Activated B cell treated with CpG ODN at 0.5 μM for 24 hours (primary cell): ENCODE measurements at regions not wholly inside any gene's neighbourhood (a gene's known extent, or its start where the extent isn't known, plus 50 kb on each side); places are given as distances from the start of the nearest gene placed in this dataset.
"Not testable (repeated sequence)": the region's sequence is repeated elsewhere in the genome, so short reads cannot be mapped to it uniquely, and the experiment has no call there.

ENCODE experiments used
- ATAC-seq: fragments of 200-7000 bp; cut with Tn5 transposase; one replicate; pipeline ENCODE4 v1.10.0; 2021; ENCODE audit warnings: low read depth, mild to moderate bottlenecking, moderate library complexity
- CTCF ChIA-PET: fragments of 350-600 bp; sonication (Branson Sonifier 250); formaldehyde crosslinking; loops from one replicate; lab custom pipeline; 2021; ENCODE audit warnings: antibody characterized with exemption; lab: Charles Lee
- POLR2A ChIA-PET: fragments of 350-600 bp; sonication (Branson Sonifier 250); formaldehyde crosslinking; loops from one replicate; lab custom pipeline; 2021; ENCODE audit warnings: antibody characterized with exemption; lab: Charles Lee
- DNase-seq: peaks from one replicate; pipeline ENCODE4 v3.0.0; 2022
- H3K27ac Mint-ChIP-seq: one replicate; pipeline ENCODE4 v1.8.0; 2020; ENCODE audit warnings: mixed read lengths
- H3K27me3 Mint-ChIP-seq: one replicate; pipeline ENCODE4 v1.8.0; 2021; ENCODE audit warnings: mixed read lengths
- H3K36me3 Mint-ChIP-seq: one replicate; pipeline ENCODE4 v1.8.0; 2021; ENCODE audit warnings: low read depth, mixed read lengths
- H3K4me1 Mint-ChIP-seq: one replicate; pipeline ENCODE4 v1.8.0; 2021; ENCODE audit warnings: mixed read lengths
- H3K4me3 Mint-ChIP-seq: one replicate; pipeline ENCODE4 v1.8.0; 2020; ENCODE audit warnings: mild to moderate bottlenecking, mixed read lengths
- H3K9me3 Mint-ChIP-seq: one replicate; pipeline ENCODE4 v1.8.0; 2020; ENCODE audit warnings: mixed read lengths
- intact Hi-C: fragments of 100-400 bp; cut with micrococcal nuclease; formaldehyde crosslinking; loops from one replicate; pipeline ENCODE4 v1.15.1; 2024
- TF ChIP-seq, protein P1 (sequence below): fragments of 200-600 bp; IDR thresholded peaks from one replicate; pipeline ENCODE4 v1.8.0; 2022; ENCODE audit warnings: antibody characterized with exemption, mild to moderate bottlenecking

- no peak overlapping the region for H3K27ac Mint-ChIP-seq
- no peaks in the 10 kb centered on the region for H3K36me3 Mint-ChIP-seq
- CTCF ChIA-PET: no interaction called here
- H3K9me3 Mint-ChIP-seq: peaks cover 8% of the 10 kb centered on the region
- no peak overlapping the region for H3K4me3 Mint-ChIP-seq
- H3K27me3 Mint-ChIP-seq: no peaks in the 10 kb centered on the region
- intact Hi-C loops: no loop called here
- DNase-seq: no peak
- H3K4me1 Mint-ChIP-seq: no peaks in the 10 kb centered on the region
- POLR2A ChIA-PET: no interaction called here
- ATAC-seq: no peak
- TF ChIP-seq, protein P1, sequence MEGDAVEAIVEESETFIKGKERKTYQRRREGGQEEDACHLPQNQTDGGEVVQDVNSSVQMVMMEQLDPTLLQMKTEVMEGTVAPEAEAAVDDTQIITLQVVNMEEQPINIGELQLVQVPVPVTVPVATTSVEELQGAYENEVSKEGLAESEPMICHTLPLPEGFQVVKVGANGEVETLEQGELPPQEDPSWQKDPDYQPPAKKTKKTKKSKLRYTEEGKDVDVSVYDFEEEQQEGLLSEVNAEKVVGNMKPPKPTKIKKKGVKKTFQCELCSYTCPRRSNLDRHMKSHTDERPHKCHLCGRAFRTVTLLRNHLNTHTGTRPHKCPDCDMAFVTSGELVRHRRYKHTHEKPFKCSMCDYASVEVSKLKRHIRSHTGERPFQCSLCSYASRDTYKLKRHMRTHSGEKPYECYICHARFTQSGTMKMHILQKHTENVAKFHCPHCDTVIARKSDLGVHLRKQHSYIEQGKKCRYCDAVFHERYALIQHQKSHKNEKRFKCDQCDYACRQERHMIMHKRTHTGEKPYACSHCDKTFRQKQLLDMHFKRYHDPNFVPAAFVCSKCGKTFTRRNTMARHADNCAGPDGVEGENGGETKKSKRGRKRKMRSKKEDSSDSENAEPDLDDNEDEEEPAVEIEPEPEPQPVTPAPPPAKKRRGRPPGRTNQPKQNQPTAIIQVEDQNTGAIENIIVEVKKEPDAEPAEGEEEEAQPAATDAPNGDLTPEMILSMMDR: no peak
These were observed 936.7 kb upstream of the NEGR1 start for GRCh38 chr1:73218995-73219546.

DNA sequence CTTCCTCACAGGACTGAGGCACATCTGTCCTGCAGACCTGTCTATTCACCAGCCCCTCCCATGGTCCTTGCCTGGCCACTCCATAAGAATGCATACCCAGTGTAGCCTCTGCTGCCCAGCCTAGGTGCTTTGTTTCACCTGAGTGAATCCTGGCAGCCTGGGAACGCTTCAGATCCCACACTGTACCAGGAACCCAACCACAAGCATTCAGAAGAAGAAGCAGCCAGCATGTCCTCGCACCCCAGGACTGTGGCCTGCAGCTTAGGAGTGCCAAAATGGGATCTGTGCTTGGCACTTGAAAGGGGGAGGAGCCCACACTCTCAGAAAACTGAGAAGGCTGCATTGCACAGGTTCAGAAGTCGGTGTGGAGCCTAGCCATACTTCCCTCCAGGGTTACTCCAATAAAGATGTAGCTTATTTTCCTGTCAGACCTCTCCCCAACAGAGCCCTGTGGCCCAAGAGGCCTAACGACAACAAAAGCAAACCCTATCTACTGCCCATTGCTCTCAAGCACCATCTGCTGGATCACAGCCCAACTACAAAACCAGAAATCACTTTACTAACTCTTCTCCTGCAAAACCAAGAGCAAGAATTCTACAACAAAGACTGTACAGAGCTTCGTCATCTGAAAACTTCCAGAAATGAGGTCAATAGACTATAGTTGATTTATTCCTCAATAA, 923.1 kb upstream of the NEGR1 start:
- intact Hi-C loops: no loop called here
- no peaks in the 10 kb centered on the region for H3K27me3 Mint-ChIP-seq
- no peak overlapping the region for H3K4me3 Mint-ChIP-seq
- no peak overlapping the region for H3K27ac Mint-ChIP-seq
- ATAC-seq (no peak), DNase-seq (no peak)
- CTCF ChIA-PET: no interaction called here
- TF ChIP-seq, protein P1: no peak
- no peaks in the 10 kb centered on the region for H3K4me1 Mint-ChIP-seq
- H3K9me3 Mint-ChIP-seq: peaks cover 5% of the 10 kb centered on the region
- no peaks in the 10 kb centered on the region for H3K36me3 Mint-ChIP-seq
- POLR2A ChIA-PET: no interaction called here

DNA sequence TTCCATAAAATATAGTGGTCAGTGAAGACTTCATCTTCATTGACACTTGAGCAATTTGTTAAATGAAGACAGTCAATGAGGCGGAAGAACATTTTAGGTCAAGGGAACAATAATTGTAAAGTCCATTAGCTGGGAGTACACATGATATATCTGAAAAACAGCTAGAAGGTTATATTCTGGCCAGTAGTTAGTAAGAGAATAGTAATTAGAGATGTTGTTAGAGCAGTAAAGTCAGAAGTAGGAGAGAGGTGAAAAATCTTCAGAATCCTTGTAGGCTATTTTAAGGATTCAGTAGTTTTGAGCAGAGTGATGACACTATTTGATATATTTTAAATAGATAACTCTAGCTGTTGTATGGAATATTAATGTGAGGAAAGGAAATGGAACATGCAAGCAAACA, 915.6 kb upstream of the NEGR1 start:
- ATAC-seq (no peak), DNase-seq (no peak)
- no peaks in the 10 kb centered on the region for H3K4me1 Mint-ChIP-seq
- H3K9me3 Mint-ChIP-seq: peaks cover 3% of the 10 kb centered on the region
- intact Hi-C loops: no loop called here
- H3K27ac Mint-ChIP-seq: no peak overlapping the region
- no peaks in the 10 kb centered on the region for H3K27me3 Mint-ChIP-seq
- TF ChIP-seq, protein P1: no peak
- no peak overlapping the region for H3K4me3 Mint-ChIP-seq
- POLR2A ChIA-PET: no interaction called here
- CTCF ChIA-PET: no interaction called here
- H3K36me3 Mint-ChIP-seq: no peaks in the 10 kb centered on the region

DNA sequence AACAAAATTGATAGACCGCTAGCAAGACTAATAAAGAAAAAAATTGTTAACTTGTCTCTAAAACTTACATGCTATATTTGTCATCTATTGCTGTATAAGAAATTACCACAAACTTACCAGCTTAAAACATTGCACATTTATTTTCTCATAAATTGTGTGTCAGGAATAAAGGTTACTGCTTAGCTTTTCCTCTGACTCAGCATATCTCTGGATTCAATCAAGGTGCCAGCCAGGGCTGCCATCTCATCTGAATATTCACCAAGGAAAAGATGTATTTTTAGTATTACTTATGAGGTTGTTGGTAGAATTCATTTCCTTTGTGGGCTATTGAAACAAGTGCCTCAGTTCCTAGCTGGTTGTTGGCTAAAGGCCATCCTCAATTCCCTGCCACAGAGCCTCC, 912.6 kb upstream of the NEGR1 start:
- Mint-ChIP-seq H3K27me3 (no peaks in the 10 kb centered on the region), H3K4me3 (no peak overlapping the region), H3K4me1 (no peaks in the 10 kb centered on the region), H3K9me3 (peaks cover 3% of the 10 kb centered on the region), H3K27ac (no peak overlapping the region), H3K36me3 (no peaks in the 10 kb centered on the region)
- intact Hi-C loops: no loop called here
- TF ChIP-seq, protein P1: no peak
- DNase-seq (no peak), ATAC-seq (no peak)
- CTCF ChIA-PET: no interaction called here
- POLR2A ChIA-PET: no interaction called here

GRCh38 chr1:73183581-73183980, 901.2 kb upstream of the NEGR1 start:
- POLR2A ChIA-PET, H3K4me3 Mint-ChIP-seq, H3K4me1 Mint-ChIP-seq, H3K27me3 Mint-ChIP-seq, H3K9me3 Mint-ChIP-seq, H3K36me3 Mint-ChIP-seq, intact Hi-C loops, ATAC-seq, H3K27ac Mint-ChIP-seq, DNase-seq, CTCF ChIA-PET: not testable (repeated sequence)

- no peak for ATAC-seq
- Mint-ChIP-seq H3K4me3 (no peak overlapping the region), H3K4me1 (no peaks in the 10 kb centered on the region), H3K27ac (no peak overlapping the region), H3K27me3 (no peaks in the 10 kb centered on the region), H3K36me3 (no peaks in the 10 kb centered on the region), H3K9me3 (peaks cover 8% of the 10 kb centered on the region)
- intact Hi-C loops: no loop called here
- TF ChIP-seq, protein P1: no peak
- CTCF ChIA-PET: no interaction called here
- no peak for DNase-seq
- POLR2A ChIA-PET: no interaction called here
These were observed 898.8 kb upstream of the NEGR1 start for GRCh38 chr1:73181190-73181540.
